ENCODE measurements at regions not wholly inside any gene's neighbourhood (a gene's known extent, or its start where the extent isn't known, plus 50 kb on each side); places are given as distances from the start of the nearest gene placed in this dataset.

- TF ChIP-seq EZH2 (IDR thresholded peaks at IDR 0.05; ENCODE audit: borderline replicate concordance, low read length), result no peak
- TF ChIP-seq, protein P1, sequence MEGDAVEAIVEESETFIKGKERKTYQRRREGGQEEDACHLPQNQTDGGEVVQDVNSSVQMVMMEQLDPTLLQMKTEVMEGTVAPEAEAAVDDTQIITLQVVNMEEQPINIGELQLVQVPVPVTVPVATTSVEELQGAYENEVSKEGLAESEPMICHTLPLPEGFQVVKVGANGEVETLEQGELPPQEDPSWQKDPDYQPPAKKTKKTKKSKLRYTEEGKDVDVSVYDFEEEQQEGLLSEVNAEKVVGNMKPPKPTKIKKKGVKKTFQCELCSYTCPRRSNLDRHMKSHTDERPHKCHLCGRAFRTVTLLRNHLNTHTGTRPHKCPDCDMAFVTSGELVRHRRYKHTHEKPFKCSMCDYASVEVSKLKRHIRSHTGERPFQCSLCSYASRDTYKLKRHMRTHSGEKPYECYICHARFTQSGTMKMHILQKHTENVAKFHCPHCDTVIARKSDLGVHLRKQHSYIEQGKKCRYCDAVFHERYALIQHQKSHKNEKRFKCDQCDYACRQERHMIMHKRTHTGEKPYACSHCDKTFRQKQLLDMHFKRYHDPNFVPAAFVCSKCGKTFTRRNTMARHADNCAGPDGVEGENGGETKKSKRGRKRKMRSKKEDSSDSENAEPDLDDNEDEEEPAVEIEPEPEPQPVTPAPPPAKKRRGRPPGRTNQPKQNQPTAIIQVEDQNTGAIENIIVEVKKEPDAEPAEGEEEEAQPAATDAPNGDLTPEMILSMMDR (conservative IDR thresholded peaks at IDR 0.05 in 1 of 2, IDR thresholded peaks at IDR 0.05 in 1 of 2; ENCODE audit: extremely low read depth in 1 of 2, insufficient read depth in 1 of 2, low read depth in 1 of 2, low read length in 2 of 2), result no peak
Measured at GRCh38 chr3:166706094-166706493, 674.0 kb downstream of the ZBBX start.

Measured in mammary epithelial cell (primary cell).